SW480 (cell line): ENCODE measurements at regions not wholly inside any gene's neighbourhood (a gene's known extent, or its start where the extent isn't known, plus 50 kb on each side); places are given as distances from the start of the nearest gene placed in this dataset.

ENCODE experiments used
- DNase-seq: peaks from one replicate; pipeline ENCODE4 v3.0.0-alpha.2; 2016; ENCODE audit warnings: low spot score

DNA sequence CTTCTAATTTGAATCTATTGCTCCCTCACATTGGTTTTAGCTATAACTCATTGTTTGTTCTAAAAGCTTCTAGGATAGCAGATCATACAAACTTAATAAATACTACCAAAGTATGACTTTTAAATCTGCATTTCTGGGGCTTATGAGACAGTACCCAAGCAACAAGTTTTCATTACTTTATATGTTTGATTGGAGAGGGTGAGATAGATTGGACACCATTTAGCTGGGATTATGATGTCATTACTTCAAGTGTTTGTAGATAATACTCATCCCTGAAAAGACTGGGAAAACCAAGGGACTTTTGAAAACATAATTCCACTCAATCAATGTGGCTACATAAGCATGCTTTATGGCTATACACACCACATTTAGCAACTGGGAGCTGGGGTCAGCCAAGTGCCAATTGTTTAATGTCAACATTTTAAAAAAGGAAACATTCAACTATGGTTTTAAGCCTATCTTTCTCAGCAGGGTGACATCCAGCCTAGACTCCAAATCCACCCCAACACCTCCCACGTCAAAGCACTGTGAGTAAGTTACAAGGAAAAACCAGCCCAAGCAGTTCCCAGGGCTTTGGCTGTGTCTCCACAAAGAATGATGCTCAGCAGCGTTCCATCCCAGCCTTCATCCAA, 119.9 kb downstream of the ETAA1 start:
- no peak for DNase-seq

DNA sequence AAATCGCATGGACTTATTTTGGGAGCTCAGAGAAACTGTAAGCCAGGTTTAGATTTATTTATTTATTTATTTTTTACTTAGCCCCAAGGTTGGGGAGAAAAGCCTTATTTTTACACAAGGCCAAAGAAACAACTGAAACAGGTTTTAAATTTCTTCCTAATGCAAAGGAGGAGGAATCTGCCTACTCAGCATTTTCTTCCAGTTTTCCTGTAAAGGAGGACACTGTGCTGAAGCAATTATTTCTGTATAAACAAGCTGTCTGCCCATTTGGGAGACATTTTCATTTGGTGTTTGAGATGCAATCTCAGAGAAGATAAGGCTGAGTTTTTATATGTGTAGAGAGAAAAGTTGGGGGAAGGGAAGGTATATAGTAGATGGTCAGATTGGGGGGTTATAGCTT, 125.0 kb downstream of the ETAA1 start:
- DNase-seq = no peak

DNA sequence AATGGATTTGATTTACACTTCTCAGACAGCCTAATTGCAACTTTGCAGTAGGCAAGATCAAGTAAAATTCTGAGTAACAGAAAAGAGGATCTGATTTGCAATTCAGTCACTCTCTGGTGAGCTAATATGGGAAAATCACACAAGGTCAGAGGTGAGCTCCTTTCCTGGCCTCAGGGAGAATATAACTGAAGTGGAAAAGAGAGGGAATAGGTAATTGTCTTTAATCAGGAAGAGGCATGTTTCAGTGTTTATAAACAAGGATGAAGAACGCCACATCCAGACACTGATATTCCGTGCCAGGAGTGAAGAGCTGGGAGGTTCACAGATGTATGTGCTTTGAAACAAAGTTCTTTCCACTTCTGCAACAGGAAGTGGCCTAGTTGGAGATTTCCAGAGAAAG, 127.1 kb downstream of the ETAA1 start:
- no peak for DNase-seq

DNA sequence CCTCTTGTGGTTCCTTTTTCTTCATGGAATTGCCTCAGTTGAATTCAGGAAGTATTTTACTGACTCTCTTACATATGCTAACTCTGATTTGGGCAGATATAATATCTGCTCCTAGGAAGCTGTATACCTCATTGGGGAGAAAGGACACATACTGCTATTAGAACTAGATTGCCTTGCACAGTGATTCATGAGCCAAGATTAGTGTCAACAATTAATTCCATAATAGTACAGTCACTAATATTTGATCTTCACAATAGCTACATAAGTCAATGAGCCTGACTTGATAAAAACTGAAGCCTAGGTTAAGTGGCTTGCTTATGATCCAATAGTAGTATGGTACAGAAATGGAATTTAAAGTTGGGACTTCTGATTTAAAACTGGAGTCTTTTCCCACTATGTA, 127.6 kb downstream of the ETAA1 start:
- no peak for DNase-seq

DNA sequence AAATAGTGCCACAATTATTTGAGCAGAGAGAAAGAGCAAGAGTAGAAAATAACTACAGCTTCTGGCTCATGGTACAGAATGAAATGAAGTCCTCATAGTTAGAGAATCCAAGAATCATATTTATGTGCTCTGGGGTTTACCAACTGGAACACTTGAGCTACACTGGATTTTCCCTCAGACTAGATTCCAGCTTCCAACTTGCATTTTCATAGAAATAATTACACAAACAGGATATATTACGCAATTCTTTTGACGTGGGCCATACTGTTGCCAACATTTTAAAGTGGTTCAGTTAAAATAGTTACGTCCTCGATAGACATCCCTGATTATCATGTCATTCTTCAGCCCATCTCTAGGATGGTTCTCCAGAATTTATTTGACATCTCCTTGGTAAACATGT, 129.2 kb downstream of the ETAA1 start:
- no peak for DNase-seq

DNA sequence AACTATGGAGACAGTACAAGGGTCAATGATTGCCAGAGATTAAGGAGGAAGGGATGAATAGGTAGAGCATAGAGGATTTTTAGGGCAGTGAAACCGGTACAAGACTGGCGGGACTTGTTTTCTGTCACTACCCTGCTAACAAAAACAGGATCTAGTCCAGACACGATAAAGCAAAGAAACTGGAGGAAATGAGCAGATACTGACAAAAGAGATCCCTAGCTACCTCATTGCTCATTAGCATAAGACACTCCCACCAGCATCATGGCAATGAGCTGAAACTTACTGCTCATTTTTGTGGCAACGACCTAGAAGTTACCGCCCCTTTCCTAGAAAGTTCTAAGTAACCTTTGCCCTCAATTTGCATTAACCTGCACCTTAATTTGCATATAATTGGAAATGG, 131.2 kb downstream of the ETAA1 start:
- no peak for DNase-seq

DNA sequence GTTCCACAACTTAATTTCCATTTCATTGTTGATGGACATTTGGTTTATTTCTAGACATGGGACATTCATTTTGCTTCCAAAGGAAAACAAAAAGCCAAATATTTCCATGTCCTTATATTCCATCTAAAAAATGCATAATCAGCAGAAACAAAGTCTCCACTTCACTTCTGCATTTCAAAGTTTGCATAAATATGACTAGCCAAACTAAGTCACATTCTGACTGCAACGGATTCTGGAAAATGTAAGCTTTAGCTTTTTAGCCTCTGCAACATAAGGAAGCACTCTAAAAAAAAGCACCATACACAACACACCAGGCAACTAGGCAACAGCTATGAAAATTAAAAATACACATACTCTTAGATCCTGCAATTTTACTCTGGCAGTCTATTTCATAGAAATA, 135.3 kb downstream of the ETAA1 start:
- no peak for DNase-seq

DNA sequence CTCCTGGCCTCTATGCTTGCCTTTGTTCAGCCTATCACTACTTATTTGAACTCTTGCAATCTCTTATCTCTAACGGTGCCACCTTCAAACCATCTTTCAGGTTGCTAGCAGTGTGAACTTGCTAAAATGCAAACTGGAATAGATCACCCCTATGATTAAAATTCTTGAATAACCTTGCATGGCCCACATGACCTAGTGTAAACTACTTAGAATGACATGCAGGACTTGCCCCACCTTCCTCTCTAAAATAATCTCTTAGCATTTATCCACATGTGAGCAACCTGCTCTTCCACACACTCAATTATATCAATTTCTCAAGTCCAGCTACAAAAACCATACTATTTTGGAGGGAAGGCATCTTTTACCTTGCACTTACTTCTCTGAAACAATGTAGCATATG, 137.6 kb downstream of the ETAA1 start:
- DNase-seq = no peak

DNA sequence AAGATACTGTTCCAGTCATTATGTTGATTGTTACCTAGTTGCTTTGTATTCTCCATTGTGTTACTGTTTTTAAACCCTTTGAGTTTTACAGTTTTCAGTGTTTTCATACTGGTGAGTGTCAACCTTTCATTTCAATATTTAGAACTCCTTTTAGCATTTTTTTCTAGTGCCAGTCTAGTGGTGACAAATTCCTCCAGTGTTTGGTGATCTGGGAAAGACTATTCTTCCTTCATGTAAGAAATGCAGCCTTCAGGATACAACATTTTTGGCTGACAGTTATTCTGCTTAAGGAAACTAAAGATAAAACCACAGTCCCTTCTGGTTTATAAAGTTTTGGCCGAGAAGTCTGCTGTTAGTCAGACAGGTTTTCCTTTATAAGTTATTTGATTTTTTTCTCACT, 143.8 kb downstream of the ETAA1 start:
- DNase-seq = no peak

DNA sequence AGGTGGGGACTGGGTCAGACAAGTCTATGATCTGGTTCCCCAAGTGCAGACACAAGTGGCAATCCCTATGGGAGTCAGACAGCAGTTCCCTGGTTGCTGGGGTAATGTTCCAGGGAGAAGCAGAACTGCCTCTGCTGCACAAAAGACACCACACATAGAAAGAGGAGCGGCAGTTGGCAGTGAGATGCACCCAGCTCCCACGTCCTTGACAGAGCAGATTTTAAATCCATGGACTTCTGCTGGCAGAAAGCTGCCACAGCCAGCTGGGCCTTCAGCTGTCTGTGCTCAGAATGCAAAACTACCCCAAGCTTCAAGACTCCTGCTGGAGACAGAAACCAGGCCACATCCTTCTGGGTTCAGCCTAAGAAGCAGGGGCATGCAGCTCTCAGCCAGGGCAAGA, 147.2 kb downstream of the ETAA1 start:
- DNase-seq = no peak

DNA sequence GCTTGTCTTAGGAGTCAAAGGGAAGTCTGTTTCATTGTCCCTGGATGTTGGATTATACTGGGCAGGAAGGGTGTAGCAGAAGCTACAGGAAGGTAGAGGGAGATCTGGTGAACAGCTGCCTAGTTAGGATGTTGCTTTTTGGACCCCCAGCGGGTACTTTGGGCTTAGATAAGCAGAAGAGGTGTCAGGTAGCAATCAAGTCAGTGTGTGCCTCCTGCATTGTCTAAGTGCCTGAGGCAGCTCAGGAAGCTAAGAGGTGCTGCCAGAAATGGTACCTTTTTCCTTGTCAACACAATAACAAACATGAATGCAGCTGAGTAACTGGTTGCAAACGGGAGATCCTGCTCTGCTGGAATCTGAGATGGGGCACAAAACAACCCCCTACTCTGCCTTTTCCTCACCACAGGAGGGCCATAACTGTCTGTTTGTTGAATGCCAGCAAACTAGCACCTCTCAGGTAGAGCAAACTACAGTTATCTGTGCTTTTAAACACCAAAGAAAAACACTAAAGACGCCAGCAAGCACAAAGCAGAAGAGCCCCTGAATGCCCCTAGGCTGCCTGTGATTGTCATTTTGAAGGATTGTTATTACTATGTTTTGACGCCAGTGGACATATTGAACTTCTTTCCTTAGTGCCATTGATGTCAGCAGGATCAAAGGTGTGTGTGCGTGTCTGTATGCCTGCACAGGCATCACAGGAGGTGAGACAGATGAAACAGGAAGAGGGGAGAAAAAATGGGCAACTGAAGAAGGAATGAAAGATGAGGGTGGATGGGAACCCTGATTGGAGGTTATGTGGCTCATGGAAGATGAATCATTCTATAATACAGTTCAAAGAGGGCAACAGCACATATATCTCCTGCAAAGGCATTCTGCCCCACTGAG, 151.4 kb downstream of the ETAA1 start:
- DNase-seq = no peak

DNA sequence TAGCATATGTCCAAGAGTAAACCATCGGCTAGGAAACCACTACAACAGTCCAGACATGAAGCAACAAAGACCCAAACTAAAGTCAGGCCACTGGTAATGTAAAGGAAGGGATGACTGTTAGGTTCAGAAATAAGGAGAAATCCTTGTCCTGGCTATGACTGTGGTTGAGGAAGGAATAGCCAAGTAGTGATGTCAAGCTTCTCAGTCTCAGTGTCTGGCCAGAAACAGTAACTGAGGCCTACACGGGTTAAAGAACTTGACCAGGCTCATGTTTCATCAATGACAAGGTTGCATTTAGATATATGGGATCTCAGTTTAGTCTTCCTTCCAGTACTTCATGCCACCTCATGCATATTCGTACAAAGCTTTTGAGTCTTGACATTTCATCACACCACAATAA, 162.0 kb downstream of the ETAA1 start:
- no peak for DNase-seq

DNA sequence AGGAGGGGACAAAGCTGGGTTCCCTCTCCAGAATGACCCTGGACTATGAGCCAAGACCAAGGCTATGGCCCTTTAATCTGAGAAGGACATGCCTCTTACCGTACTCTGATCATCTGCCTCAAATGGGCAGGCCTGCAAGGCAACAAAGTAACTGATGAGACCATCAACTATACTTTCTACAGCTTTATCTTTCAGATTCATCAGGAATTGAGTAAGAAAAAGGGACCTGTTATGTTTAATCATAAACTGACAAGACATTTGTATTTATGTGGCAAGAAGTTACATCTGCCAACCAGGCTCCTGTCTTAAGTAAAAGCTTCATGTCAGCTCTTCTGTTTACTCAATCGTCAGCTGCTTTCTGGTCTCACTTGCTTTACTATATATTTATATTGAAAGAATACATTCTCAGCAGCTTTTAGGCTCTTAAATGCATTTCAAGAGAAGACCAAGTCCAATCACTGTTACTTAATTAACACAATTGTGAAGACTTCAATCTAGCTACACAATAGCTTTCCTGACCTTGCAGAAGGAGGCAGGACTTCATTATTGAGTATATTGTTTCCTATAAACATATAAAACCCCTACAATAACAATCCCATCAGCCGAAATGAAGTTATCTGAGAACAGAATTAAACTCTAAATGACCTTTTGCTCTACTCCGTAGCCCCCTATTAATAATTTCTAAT, 163.8 kb downstream of the ETAA1 start:
- no peak for DNase-seq

DNA sequence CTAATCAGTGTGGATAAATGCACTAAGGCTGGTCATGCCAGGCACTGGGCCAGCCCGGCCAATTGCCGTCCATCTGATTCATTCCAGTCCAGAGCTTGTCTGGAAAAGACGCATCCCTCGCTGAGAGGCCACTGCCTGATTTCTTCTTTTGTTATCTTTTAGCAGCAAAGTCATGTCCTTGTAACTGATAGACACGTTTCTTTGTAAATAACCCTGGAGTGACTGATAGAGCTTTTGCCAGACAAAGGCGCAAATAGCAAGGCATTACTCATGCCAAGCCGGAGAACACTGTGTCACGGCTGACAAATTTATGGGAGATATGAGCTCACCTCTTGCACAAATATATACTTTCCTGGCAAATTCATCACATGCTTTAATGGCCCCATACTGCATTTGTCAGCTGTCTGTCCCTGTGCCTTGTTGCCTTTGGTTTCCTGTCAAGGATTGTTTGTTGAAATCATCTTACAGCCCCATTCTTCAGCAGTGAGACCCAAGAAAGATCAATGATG, 164.4 kb downstream of the ETAA1 start:
- no peak for DNase-seq

DNA sequence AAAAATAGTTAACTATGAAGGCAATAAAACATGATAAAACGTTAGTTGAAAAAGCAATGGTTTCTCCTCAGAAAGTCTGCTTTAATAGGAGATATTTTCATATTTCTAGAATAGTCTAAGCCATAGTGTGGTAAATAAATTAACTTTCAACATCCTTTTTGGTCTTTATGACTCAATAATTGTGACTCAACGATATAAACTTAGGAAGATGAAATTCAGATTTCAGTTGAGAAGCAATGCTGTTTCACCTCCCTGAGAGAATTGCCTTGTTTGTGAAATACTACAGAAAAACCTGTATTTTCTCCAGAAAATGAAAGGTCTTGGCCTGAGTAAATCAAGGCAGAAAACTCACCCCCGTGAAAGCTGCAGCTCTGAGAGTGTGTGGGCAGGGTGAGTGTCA, 166.9 kb downstream of the ETAA1 start:
- no peak for DNase-seq

DNA sequence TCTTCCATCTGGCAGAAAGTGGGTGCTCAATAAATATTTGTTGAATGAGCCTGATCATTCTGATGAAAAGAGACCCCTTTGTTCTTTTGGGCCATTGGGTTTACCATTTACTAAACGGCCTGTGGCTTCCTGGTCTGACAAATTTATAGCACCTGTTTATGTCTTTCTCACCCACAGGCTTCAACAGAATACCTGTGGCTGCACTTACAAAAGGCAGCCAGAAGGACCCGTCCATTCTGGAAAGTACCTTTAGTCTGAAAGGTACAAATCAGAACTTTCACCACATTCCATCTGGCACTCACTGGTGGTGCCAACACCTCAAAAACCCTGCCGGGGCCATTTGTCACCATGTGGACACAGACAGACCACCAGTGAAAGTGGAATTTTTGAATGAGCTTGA, 167.5 kb downstream of the ETAA1 start:
- peak; percentile 81 for DNase-seq

DNA sequence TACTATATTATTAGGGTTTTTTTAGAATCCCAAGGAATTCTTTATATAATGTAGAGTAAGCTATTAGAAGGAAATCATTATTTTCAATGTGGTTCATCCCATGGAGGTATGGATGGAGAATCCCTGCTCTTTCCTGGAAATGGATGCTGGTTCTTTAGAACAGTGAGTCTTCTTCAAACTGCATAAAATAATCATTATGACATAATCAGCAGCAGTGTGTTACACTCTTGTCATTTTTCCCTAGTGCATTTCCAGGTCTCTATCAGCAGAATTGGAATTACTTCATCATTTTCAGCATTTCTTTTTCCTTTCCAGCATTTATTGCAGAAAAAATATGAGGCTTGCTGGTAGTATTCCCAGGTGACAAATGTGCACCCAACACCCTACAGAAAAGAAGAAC, 168.1 kb downstream of the ETAA1 start:
- no peak for DNase-seq

DNA sequence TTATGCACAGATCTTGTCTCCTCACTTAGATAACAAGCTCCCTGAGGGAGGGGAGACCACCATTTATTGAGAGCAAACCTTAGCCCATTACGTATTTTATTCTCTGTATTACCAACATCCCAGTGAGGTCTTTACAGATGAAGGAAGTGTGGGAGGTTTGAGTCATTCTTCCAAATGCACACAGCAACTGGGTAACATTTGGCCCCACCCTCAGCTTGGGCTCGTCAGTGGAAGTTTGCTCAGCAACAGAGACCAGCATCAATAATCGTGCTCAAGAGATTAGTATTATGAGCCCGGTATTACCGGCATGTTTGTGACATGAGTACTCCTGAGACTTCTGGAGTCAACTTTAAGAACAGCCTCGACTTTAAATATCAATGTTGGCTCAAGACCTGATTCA, 168.6 kb downstream of the ETAA1 start:
- DNase-seq = peak; percentile 34

DNA sequence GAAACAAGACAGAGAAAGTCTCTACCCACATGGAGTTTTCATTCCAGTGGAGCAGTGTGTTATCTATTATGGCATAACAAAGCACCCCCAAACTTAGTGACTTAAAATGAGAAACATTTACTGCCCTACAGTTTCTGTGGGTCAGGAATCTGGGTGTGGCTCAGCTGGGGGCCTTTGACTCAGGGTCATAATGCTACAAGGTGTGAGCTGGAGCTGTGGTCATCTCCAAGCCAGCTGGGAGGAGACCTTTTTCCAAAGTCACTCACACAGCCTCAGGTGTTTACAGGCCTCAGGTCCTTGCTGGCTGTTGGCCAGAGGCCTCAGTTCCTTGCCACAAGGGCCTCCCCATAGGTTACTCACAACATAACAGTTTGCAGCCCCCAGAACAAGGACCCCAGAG, 169.2 kb downstream of the ETAA1 start:
- peak; percentile 24 for DNase-seq

DNA sequence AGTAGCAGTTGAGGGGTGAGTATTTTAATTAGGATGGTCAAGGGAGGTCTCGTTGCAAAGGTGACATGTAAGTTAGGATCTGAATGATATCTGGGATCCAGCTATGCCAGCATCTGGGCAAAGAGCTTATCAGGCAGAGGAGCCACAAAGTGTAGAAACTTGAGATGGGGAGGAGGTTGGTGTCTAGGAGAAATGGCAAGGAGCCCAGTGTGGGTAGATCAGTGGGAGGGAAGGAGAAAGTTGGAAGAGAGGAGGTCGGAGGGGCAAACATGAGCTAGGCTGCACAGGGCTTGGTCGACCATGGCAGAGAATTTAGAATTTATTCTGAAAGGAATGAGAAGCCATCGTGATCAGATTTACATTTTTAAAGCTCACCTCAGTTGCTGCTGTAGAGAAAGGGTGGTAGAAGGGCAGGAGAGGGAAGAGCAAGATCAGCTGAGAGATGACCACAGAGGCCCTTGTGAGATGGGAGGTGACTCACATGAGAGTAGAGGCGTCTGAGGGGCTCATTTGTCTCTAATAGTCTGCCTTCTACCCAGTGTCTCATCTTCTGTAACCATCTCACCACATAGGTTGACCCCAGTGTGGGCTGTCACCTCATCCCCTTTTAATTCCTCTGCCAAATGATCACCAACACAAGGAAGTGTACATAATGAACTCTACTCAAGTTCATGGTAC, 170.0 kb downstream of the ETAA1 start:
- DNase-seq = no peak

DNA sequence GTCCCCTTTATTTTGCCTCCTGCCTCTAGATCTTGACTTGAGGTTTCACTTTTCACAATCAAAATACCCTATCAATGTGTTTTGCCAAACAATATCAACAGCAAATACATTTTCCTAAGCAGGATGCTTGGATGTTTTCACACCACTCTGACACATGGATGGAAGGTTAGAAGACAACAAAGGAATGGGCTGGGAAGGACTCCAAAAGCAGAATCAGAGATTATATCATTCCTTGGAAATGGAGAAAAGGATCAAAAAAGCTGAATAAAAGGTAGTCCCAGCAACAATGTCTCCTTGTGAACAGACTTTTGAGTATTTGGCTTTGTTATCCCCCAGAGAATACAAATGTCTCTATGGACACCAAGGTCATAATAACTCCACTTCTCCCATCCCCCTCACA, 170.8 kb downstream of the ETAA1 start:
- no peak for DNase-seq

DNA sequence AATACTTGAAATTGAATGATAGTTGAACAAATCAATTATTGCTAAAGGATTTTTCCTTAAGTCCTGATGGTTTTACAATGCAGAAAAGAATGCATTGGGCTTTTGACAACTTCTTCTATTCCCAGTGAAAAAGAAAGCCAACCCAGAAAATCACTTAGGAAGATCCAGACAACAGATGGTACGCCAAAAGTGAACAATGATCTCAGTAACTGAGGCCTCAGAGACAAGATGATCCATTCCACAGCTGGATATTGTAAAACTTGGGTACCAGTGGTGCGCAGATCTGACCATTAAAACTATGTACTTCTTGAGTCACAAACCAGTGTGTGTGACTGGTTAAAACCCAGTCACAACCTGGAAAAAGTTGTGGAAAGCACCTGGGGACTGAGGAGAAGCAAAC, 173.5 kb downstream of the ETAA1 start:
- DNase-seq = no peak
